SK-N-SH treated with all-trans-retinoic acid at 6 μM for 48 hours (cell line): ENCODE measurements at regions not wholly inside any gene's neighbourhood (a gene's known extent, or its start where the extent isn't known, plus 50 kb on each side); places are given as distances from the start of the nearest gene placed in this dataset.

Experiments used
- ATAC-seq: fragments of 200-7000 bp; cut with Tn5 transposase; 3 replicates; pipeline ENCODE4 v1.9.1; 2020; ENCODE audit warnings: mild to moderate bottlenecking, moderate library complexity
- ARNTL ChIP-seq: fragments of 450-650 bp; formaldehyde crosslinking; IDR thresholded peaks from 2 replicates; pipeline ENCODE4 v1.5.0; 2020; ENCODE audit warnings: low read depth, mild to moderate bottlenecking, moderate library complexity, borderline replicate concordance
- BACH2 ChIP-seq: fragments of 250-450 bp; sonication (Bioruptor Pico); IDR thresholded peaks from 2 replicates; pipeline ENCODE4 v1.9.0; 2021; ENCODE audit warnings: mild to moderate bottlenecking, borderline replicate concordance
- CREB5 ChIP-seq: fragments of 250-450 bp; sonication (Bioruptor Pico); IDR thresholded peaks from 2 replicates; pipeline ENCODE4 v1.5.1; 2020; ENCODE audit warnings: low read depth, mild to moderate bottlenecking, moderate library complexity
- CSDC2 ChIP-seq: fragments of 250-450 bp; sonication (Bioruptor Pico); IDR thresholded peaks from 2 replicates; pipeline ENCODE4 v1.5.0; 2020; ENCODE audit warnings: mild to moderate bottlenecking, moderate library complexity
- CSRNP3 ChIP-seq: fragments of 250-450 bp; sonication (Bioruptor Pico); IDR thresholded peaks from 2 replicates; pipeline ENCODE4 v1.5.1; 2021; ENCODE audit warnings: mild to moderate bottlenecking, moderate library complexity
- ESRRG ChIP-seq: fragments of 250-450 bp; sonication (Bioruptor Pico); IDR thresholded peaks from 2 replicates; pipeline ENCODE4 v1.6.1; 2021; ENCODE audit warnings: mild to moderate bottlenecking
- GLIS3 ChIP-seq: fragments of 250-450 bp; sonication (Bioruptor Pico); IDR thresholded peaks from 2 replicates; pipeline ENCODE4 v1.5.0; 2020; ENCODE audit warnings: mild to moderate bottlenecking, moderate library complexity
- ISL1 ChIP-seq: fragments of 250-450 bp; sonication (Bioruptor Pico); IDR thresholded peaks from 2 replicates; pipeline ENCODE4 v2.1.2; 2022; ENCODE audit warnings: mild to moderate bottlenecking, moderate library complexity
- PPARA ChIP-seq: fragments of 250-450 bp; sonication (Bioruptor Pico); IDR thresholded peaks from 2 replicates; pipeline ENCODE4 v1.5.0; 2020; ENCODE audit warnings: mild to moderate bottlenecking, borderline replicate concordance
- RARB ChIP-seq: fragments of 250-450 bp; sonication (Bioruptor Pico); IDR thresholded peaks from 2 replicates; pipeline ENCODE4 v1.8.0; 2021; ENCODE audit warnings: mild to moderate bottlenecking, moderate library complexity
- SNAI2 ChIP-seq: fragments of 250-450 bp; sonication (Bioruptor Pico); IDR thresholded peaks from 2 replicates; pipeline ENCODE4 v1.5.0; 2020; ENCODE audit warnings: mild to moderate bottlenecking, moderate library complexity
- TCF4 ChIP-seq: fragments of 250-450 bp; sonication (Bioruptor Pico); IDR thresholded peaks from 2 replicates; pipeline ENCODE4 v1.8.0; 2021; ENCODE audit warnings: mild to moderate bottlenecking, moderate library complexity, borderline replicate concordance
- TOX ChIP-seq: fragments of 250-450 bp; sonication (Bioruptor Pico); IDR thresholded peaks from 2 replicates; pipeline ENCODE4 v1.8.0; 2021; ENCODE audit warnings: mild to moderate bottlenecking, moderate library complexity, borderline replicate concordance
- TSHZ2 ChIP-seq: fragments of 250-450 bp; sonication (Bioruptor Pico); IDR thresholded peaks from 2 replicates; pipeline ENCODE4 v1.5.0; 2020; ENCODE audit warnings: mild to moderate bottlenecking, moderate library complexity
- ZC3H10 ChIP-seq: fragments of 250-450 bp; sonication (Bioruptor Pico); IDR thresholded peaks from 2 replicates; pipeline ENCODE4 v1.5.1; 2021; ENCODE audit warnings: mild to moderate bottlenecking, moderate library complexity
- ZFP30 ChIP-seq: fragments of 450-650 bp; formaldehyde crosslinking; IDR thresholded peaks from 2 replicates; pipeline ENCODE4 v1.5.0; 2022; ENCODE audit warnings: mild to moderate bottlenecking, moderate library complexity
- ZNF565 ChIP-seq: fragments of 450-650 bp; formaldehyde crosslinking; conservative IDR thresholded peaks from 2 replicates; pipeline ENCODE4 v1.5.0; 2020; ENCODE audit warnings: low read depth, mild to moderate bottlenecking, moderate library complexity
- ZNF70 ChIP-seq: fragments of 450-650 bp; formaldehyde crosslinking; IDR thresholded peaks from 2 replicates; pipeline ENCODE4 v1.5.0; 2020; ENCODE audit warnings: mild to moderate bottlenecking, moderate library complexity
- ZNF8 ChIP-seq: fragments of 450-650 bp; formaldehyde crosslinking; IDR thresholded peaks from 2 replicates; pipeline ENCODE4 v1.5.0; 2020; ENCODE audit warnings: mild to moderate bottlenecking, moderate library complexity
- TF ChIP-seq, protein P1 (sequence below): fragments of 250-450 bp; sonication (Bioruptor Pico); IDR thresholded peaks from 2 replicates; pipeline ENCODE4 v1.8.0; 2020; ENCODE audit warnings: mild to moderate bottlenecking, moderate library complexity, borderline replicate concordance
- TF ChIP-seq, protein P2 (sequence below): fragments of 250-450 bp; sonication (Bioruptor Pico); IDR thresholded peaks from 2 replicates; pipeline ENCODE4 v1.8.0; 2021; ENCODE audit warnings: low read depth, mild to moderate bottlenecking, moderate library complexity, borderline replicate concordance

GRCh38 chr15:31437686-31438085, 111.1 kb downstream of the KLF13 start:
- ATAC-seq, result no peak
- TF ChIP-seq ZC3H10 (CRISPR knock-in tag), result no peak
- TF ChIP-seq BACH2 (CRISPR knock-in tag), result no peak
- TF ChIP-seq PPARA (CRISPR knock-in tag), result no peak
- TF ChIP-seq ZNF70, result no peak
- TF ChIP-seq TOX (CRISPR knock-in tag), result no peak
- TF ChIP-seq SNAI2, result no peak
- TF ChIP-seq, protein P1, sequence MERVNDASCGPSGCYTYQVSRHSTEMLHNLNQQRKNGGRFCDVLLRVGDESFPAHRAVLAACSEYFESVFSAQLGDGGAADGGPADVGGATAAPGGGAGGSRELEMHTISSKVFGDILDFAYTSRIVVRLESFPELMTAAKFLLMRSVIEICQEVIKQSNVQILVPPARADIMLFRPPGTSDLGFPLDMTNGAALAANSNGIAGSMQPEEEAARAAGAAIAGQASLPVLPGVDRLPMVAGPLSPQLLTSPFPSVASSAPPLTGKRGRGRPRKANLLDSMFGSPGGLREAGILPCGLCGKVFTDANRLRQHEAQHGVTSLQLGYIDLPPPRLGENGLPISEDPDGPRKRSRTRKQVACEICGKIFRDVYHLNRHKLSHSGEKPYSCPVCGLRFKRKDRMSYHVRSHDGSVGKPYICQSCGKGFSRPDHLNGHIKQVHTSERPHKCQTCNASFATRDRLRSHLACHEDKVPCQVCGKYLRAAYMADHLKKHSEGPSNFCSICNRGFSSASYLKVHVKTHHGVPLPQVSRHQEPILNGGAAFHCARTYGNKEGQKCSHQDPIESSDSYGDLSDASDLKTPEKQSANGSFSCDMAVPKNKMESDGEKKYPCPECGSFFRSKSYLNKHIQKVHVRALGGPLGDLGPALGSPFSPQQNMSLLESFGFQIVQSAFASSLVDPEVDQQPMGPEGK (CRISPR knock-in tag), result no peak
- TF ChIP-seq ZNF565 (CRISPR knock-in tag), result no peak
- TF ChIP-seq CREB5, result no peak
- TF ChIP-seq GLIS3, result no peak
- no peak for TF ChIP-seq TCF4 (CRISPR knock-in tag)
- no peak for TF ChIP-seq RARB (CRISPR knock-in tag)
- TF ChIP-seq, protein P2, sequence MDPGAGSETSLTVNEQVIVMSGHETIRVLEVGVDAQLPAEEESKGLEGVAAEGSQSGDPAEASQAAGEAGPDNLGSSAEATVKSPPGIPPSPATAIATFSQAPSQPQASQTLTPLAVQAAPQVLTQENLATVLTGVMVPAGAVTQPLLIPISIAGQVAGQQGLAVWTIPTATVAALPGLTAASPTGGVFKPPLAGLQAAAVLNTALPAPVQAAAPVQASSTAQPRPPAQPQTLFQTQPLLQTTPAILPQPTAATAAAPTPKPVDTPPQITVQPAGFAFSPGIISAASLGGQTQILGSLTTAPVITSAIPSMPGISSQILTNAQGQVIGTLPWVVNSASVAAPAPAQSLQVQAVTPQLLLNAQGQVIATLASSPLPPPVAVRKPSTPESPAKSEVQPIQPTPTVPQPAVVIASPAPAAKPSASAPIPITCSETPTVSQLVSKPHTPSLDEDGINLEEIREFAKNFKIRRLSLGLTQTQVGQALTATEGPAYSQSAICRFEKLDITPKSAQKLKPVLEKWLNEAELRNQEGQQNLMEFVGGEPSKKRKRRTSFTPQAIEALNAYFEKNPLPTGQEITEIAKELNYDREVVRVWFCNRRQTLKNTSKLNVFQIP (CRISPR knock-in tag), result no peak
- no peak for TF ChIP-seq CSRNP3
- TF ChIP-seq ZFP30 (CRISPR knock-in tag), result no peak

GRCh38 chr15:31438601-31439265, 112.1 kb downstream of the KLF13 start:
- TF ChIP-seq ZC3H10 (CRISPR knock-in tag) (no peak), PPARA (CRISPR knock-in tag) (no peak), SNAI2 (no peak), TSHZ2 (no peak), ZNF8 (no peak), TCF4 (CRISPR knock-in tag) (no peak), ARNTL (no peak), ESRRG (CRISPR knock-in tag) (no peak), ZFP30 (CRISPR knock-in tag) (no peak), ISL1 (CRISPR knock-in tag) (no peak), CSRNP3 (no peak), RARB (CRISPR knock-in tag) (no peak), CSDC2 (no peak), ZNF565 (CRISPR knock-in tag) (no peak)
- TF ChIP-seq, protein P2 (CRISPR knock-in tag), result no peak
- TF ChIP-seq, protein P1 (CRISPR knock-in tag), result no peak

More at GRCh38 chr15:31438601-31439265, 112.1 kb downstream of the KLF13 start:
- ATAC-seq, result no peak
